ENCODE measurements at regions not wholly inside any gene's neighbourhood (a gene's known extent, or its start where the extent isn't known, plus 50 kb on each side); places are given as distances from the start of the nearest gene placed in this dataset.
A peak's percentile ranks its signal among the peaks of the same experiment; 100 is the strongest.

DNA sequence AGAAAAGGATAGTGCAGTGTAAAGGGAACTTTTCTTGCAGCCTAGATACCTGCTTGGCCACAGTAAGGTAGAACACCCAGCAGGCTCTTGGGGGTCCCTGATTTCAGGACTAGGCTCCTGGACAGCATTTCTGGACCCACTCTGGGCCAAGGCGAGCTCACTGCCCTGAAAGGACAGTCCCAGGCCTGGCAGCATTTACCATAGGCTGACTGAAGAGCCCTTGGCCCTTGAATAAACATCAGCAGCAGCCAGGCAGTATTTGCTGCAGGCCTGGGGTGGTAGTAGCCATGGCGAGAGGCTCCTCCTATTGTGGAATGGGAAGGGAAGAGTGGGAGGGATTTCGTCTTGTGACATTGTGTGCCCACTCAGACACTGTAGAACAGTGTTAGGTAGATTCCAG, 529.2 kb downstream of the TUSC7 start:
- no peak overlapping the region for H2BK15ac ChIP-seq (ENCODE audit: low read length)
- no peak overlapping the region for H2BK5ac ChIP-seq (ENCODE audit: low read length)
- peak overlapping the region; percentile 46 for H2AFZ ChIP-seq (ENCODE audit: low read length)
- H3K9ac ChIP-seq (ENCODE audit: low read depth, low read length, poor library complexity) = no peak overlapping the region
- H3K27me3 ChIP-seq (ENCODE audit: control insufficient read depth in 3 of 3, insufficient read depth in 3 of 3, low read depth in 1 of 3, low read length in 3 of 3) = no peaks in the 10 kb centered on the region
- no peak overlapping the region for H2BK12ac ChIP-seq (ENCODE audit: low read length)
- no peak overlapping the region for H4K8ac ChIP-seq (ENCODE audit: low read depth, low read length)
- H3K27ac ChIP-seq (replicated peaks; ENCODE audit: low read length) = no peak overlapping the region
- DNase-seq (ENCODE audit: low spot score) = no peak
- H3K36me3 ChIP-seq (replicated peaks in 1 of 2; ENCODE audit: control insufficient read depth in 2 of 2, insufficient read depth in 2 of 2, low read length in 2 of 2) = no peaks in the 10 kb centered on the region
- H4K91ac ChIP-seq (ENCODE audit: low read depth, low read length, poor library complexity) = no peak overlapping the region
- H3K4me2 ChIP-seq (ENCODE audit: insufficient read depth, low read length, poor library complexity, severe bottlenecking) = no peak overlapping the region
- H2AK5ac ChIP-seq (ENCODE audit: low read depth, low read length) = no peak overlapping the region
- H3K4me1 ChIP-seq (ENCODE audit: control insufficient read depth in 2 of 2, insufficient read depth in 1 of 2, low read depth in 1 of 2, low read length in 2 of 2) = peaks cover 4 to 11% of the 10 kb centered on the region in 2 donors
- no peak overlapping the region for H3K4me3 ChIP-seq (ENCODE audit: low read length in 2 of 2)
- no peaks in the 10 kb centered on the region for H3K79me1 ChIP-seq (ENCODE audit: low read depth, low read length)
- no peak overlapping the region for H3K14ac ChIP-seq (ENCODE audit: low read length)
- H2BK120ac ChIP-seq (ENCODE audit: low read depth, low read length) = no peak overlapping the region
- H3K4ac ChIP-seq (ENCODE audit: low read length) = no peak overlapping the region
- no peak overlapping the region for H3K23ac ChIP-seq (ENCODE audit: low read depth, low read length, poor library complexity)
- peak overlapping the region; percentile 35 for H3K18ac ChIP-seq (ENCODE audit: low read length)
- no peaks in the 10 kb centered on the region for H3K9me3 ChIP-seq (replicated peaks in 1 of 2; ENCODE audit: control insufficient read depth in 2 of 2, insufficient read depth in 1 of 2, low read depth in 1 of 2, low read length in 2 of 2)
- WGBS, 2 donors (ENCODE audit: extremely low coverage in 2 of 2, insufficient read length in 2 of 2, insufficient replicate concordance in 1 of 2) = no CpG with 5 or more reads among the region's 3 CpGs

DNA sequence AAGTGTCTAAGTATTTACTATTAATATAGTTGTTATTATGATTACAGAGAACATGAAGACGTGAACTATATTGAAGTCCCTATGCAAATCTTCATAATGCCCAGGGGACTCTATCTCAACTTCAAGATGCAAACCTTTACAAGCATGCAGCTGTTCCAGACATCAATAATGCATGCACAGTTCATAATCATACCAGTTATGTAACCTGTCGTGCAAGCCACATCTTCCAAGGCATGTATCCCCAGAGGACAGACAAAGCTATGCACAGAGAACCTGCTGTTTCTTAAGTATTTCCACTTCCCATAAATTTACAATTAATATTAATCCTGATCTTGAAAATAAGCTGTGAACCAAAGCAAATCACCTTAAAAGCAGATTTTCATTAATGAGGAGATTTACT, 534.1 kb downstream of the TUSC7 start:
- WGBS, 2 donors (ENCODE audit: extremely low coverage in 2 of 2, insufficient read length in 2 of 2, insufficient replicate concordance in 1 of 2) = no CpG with 5 or more reads among the region's 2 CpGs
- no peak overlapping the region for H3K4me3 ChIP-seq (ENCODE audit: low read length in 2 of 2)
- H2AFZ ChIP-seq (ENCODE audit: low read length) = no peak overlapping the region
- no peak overlapping the region for H4K91ac ChIP-seq (ENCODE audit: low read depth, low read length, poor library complexity)
- H3K4ac ChIP-seq (ENCODE audit: low read length) = no peak overlapping the region
- H4K8ac ChIP-seq (ENCODE audit: low read depth, low read length) = no peak overlapping the region
- no peak overlapping the region for H3K4me2 ChIP-seq (ENCODE audit: insufficient read depth, low read length, poor library complexity, severe bottlenecking)
- no peak overlapping the region for H2BK15ac ChIP-seq (ENCODE audit: low read length)
- no peak for DNase-seq (ENCODE audit: low spot score)
- H3K14ac ChIP-seq (ENCODE audit: low read length) = no peak overlapping the region
- H2AK5ac ChIP-seq (ENCODE audit: low read depth, low read length) = no peak overlapping the region
- H3K27ac ChIP-seq (replicated peaks; ENCODE audit: low read length) = no peak overlapping the region
- peaks cover 2 to 7% of the 10 kb centered on the region in 2 donors for H3K4me1 ChIP-seq (ENCODE audit: control insufficient read depth in 2 of 2, insufficient read depth in 1 of 2, low read depth in 1 of 2, low read length in 2 of 2)
- H3K36me3 ChIP-seq (replicated peaks in 1 of 2; ENCODE audit: control insufficient read depth in 2 of 2, insufficient read depth in 2 of 2, low read length in 2 of 2) = no peaks in the 10 kb centered on the region
- H3K27me3 ChIP-seq (ENCODE audit: control insufficient read depth in 3 of 3, insufficient read depth in 3 of 3, low read depth in 1 of 3, low read length in 3 of 3) = no peaks in the 10 kb centered on the region
- no peaks in the 10 kb centered on the region for H3K79me1 ChIP-seq (ENCODE audit: low read depth, low read length)
- H2BK120ac ChIP-seq (ENCODE audit: low read depth, low read length) = no peak overlapping the region
- H2BK5ac ChIP-seq (ENCODE audit: low read length) = no peak overlapping the region
- H2BK12ac ChIP-seq (ENCODE audit: low read length) = no peak overlapping the region
- no peak overlapping the region for H3K9ac ChIP-seq (ENCODE audit: low read depth, low read length, poor library complexity)
- H3K18ac ChIP-seq (ENCODE audit: low read length) = no peak overlapping the region
- no peak overlapping the region for H3K23ac ChIP-seq (ENCODE audit: low read depth, low read length, poor library complexity)
- H3K9me3 ChIP-seq (replicated peaks in 1 of 2; ENCODE audit: control insufficient read depth in 2 of 2, insufficient read depth in 1 of 2, low read depth in 1 of 2, low read length in 2 of 2) = no peaks in the 10 kb centered on the region

DNA sequence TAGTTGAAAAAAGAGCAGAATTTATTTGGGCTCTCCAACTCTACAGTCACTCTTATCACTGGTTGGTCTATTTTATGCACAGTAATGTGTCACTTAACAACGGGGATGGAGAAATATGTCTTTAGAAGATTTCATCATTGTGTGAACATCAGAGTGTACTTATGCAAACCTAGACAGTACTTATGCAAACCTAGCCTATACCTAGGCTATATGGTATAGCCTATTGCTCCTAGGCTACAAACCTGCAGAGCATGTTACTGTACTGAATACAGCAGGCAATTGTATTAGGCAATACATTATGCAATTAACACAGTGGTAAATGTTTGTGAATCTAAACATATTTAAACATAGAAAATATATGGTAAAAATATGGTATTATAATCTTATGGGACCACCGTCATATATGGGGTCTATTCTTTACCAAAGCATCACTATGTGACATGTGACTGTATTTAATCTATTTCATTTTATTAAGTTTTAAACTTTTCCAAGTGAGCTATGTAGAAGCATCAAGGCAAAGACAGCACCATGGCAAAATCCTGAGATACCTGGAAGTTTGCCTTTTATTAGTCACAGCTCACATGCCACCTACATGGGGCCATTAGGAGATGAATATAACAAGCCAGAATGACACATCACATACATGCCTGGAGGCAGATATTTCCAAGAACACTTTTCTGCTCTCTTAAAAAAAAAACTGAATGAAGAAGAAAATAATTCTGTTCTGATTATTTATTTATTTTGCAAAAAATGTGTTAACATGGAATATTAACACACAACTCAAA, 537.4 kb downstream of the TUSC7 start:
- H2BK15ac ChIP-seq (ENCODE audit: low read length) = no peak overlapping the region
- no peaks in the 10 kb centered on the region for H3K27me3 ChIP-seq (ENCODE audit: control insufficient read depth in 3 of 3, insufficient read depth in 3 of 3, low read depth in 1 of 3, low read length in 3 of 3)
- no peak overlapping the region for H3K23ac ChIP-seq (ENCODE audit: low read depth, low read length, poor library complexity)
- WGBS, 2 donors (ENCODE audit: extremely low coverage in 2 of 2, insufficient read length in 2 of 2, insufficient replicate concordance in 1 of 2) = no CpG with 5 or more reads among the region's 2 CpGs
- H2AFZ ChIP-seq (ENCODE audit: low read length) = no peak overlapping the region
- H3K79me1 ChIP-seq (ENCODE audit: low read depth, low read length) = no peaks in the 10 kb centered on the region
- H2BK120ac ChIP-seq (ENCODE audit: low read depth, low read length) = no peak overlapping the region
- H3K9me3 ChIP-seq (replicated peaks in 1 of 2; ENCODE audit: control insufficient read depth in 2 of 2, insufficient read depth in 1 of 2, low read depth in 1 of 2, low read length in 2 of 2) = no peaks in the 10 kb centered on the region
- H2BK5ac ChIP-seq (ENCODE audit: low read length) = no peak overlapping the region
- no peak for DNase-seq (ENCODE audit: low spot score)
- H3K4me1 ChIP-seq (ENCODE audit: control insufficient read depth in 2 of 2, insufficient read depth in 1 of 2, low read depth in 1 of 2, low read length in 2 of 2) = peaks cover 0 to 2% of the 10 kb centered on the region in 2 donors
- H3K4me3 ChIP-seq (ENCODE audit: low read length in 2 of 2) = no peak overlapping the region
- H3K14ac ChIP-seq (ENCODE audit: low read length) = no peak overlapping the region
- no peak overlapping the region for H2BK12ac ChIP-seq (ENCODE audit: low read length)
- no peak overlapping the region for H3K4ac ChIP-seq (ENCODE audit: low read length)
- no peak overlapping the region for H4K8ac ChIP-seq (ENCODE audit: low read depth, low read length)
- no peak overlapping the region for H3K18ac ChIP-seq (ENCODE audit: low read length)
- no peak overlapping the region for H4K91ac ChIP-seq (ENCODE audit: low read depth, low read length, poor library complexity)
- H3K27ac ChIP-seq (replicated peaks; ENCODE audit: low read length) = no peak overlapping the region
- no peak overlapping the region for H3K4me2 ChIP-seq (ENCODE audit: insufficient read depth, low read length, poor library complexity, severe bottlenecking)
- no peak overlapping the region for H2AK5ac ChIP-seq (ENCODE audit: low read depth, low read length)
- no peak overlapping the region for H3K9ac ChIP-seq (ENCODE audit: low read depth, low read length, poor library complexity)
- no peaks in the 10 kb centered on the region for H3K36me3 ChIP-seq (replicated peaks in 1 of 2; ENCODE audit: control insufficient read depth in 2 of 2, insufficient read depth in 2 of 2, low read length in 2 of 2)

DNA sequence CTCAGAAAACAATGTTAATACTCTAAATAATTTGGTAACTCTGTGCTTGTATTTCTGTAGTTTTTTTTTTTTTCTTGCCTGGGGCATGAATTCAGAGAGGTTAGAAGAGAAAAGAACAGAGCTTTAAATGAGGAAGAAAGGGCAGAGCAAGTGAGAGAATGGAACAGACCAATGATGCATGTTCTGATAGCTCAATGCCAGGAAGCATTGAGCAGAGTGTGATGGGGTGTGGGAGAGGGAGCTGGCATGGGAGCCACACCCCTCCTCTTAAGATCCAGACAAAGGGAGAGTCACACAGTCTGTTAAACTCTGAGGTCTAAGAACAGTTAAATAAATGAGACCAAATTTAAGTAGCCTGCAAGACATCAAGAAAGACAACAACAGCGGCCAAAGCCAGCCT, 538.6 kb downstream of the TUSC7 start:
- no peak overlapping the region for H3K18ac ChIP-seq (ENCODE audit: low read length)
- H3K4me1 ChIP-seq (ENCODE audit: control insufficient read depth in 2 of 2, insufficient read depth in 1 of 2, low read depth in 1 of 2, low read length in 2 of 2) = peaks cover 0 to 2% of the 10 kb centered on the region in 2 donors
- no peak overlapping the region for H2BK12ac ChIP-seq (ENCODE audit: low read length)
- no peaks in the 10 kb centered on the region for H3K9me3 ChIP-seq (replicated peaks in 1 of 2; ENCODE audit: control insufficient read depth in 2 of 2, insufficient read depth in 1 of 2, low read depth in 1 of 2, low read length in 2 of 2)
- H2AFZ ChIP-seq (ENCODE audit: low read length) = no peak overlapping the region
- no peak overlapping the region for H2AK5ac ChIP-seq (ENCODE audit: low read depth, low read length)
- no peak overlapping the region for H2BK5ac ChIP-seq (ENCODE audit: low read length)
- no peak overlapping the region for H3K9ac ChIP-seq (ENCODE audit: low read depth, low read length, poor library complexity)
- H3K36me3 ChIP-seq (replicated peaks in 1 of 2; ENCODE audit: control insufficient read depth in 2 of 2, insufficient read depth in 2 of 2, low read length in 2 of 2) = no peaks in the 10 kb centered on the region
- H2BK120ac ChIP-seq (ENCODE audit: low read depth, low read length) = no peak overlapping the region
- no peak overlapping the region for H4K8ac ChIP-seq (ENCODE audit: low read depth, low read length)
- H3K4ac ChIP-seq (ENCODE audit: low read length) = no peak overlapping the region
- no peak for DNase-seq (ENCODE audit: low spot score)
- H3K79me1 ChIP-seq (ENCODE audit: low read depth, low read length) = no peaks in the 10 kb centered on the region
- H3K4me2 ChIP-seq (ENCODE audit: insufficient read depth, low read length, poor library complexity, severe bottlenecking) = no peak overlapping the region
- no CpG with 5 or more reads among the region's 1 CpG for WGBS, 2 donors (ENCODE audit: extremely low coverage in 2 of 2, insufficient read length in 2 of 2, insufficient replicate concordance in 1 of 2)
- no peak overlapping the region for H3K14ac ChIP-seq (ENCODE audit: low read length)
- no peak overlapping the region for H3K23ac ChIP-seq (ENCODE audit: low read depth, low read length, poor library complexity)
- no peak overlapping the region for H3K27ac ChIP-seq (replicated peaks; ENCODE audit: low read length)
- H2BK15ac ChIP-seq (ENCODE audit: low read length) = no peak overlapping the region
- H4K91ac ChIP-seq (ENCODE audit: low read depth, low read length, poor library complexity) = no peak overlapping the region
- H3K4me3 ChIP-seq (ENCODE audit: low read length in 2 of 2) = no peak overlapping the region
- H3K27me3 ChIP-seq (ENCODE audit: control insufficient read depth in 3 of 3, insufficient read depth in 3 of 3, low read depth in 1 of 3, low read length in 3 of 3) = no peaks in the 10 kb centered on the region

Data from neuronal stem cell (in vitro differentiated cells).